NCI-H1417 treated with DMSO at 0.1 percent for 48 hours (cell line): ENCODE measurements at regions not wholly inside any gene's neighbourhood (a gene's known extent, or its start where the extent isn't known, plus 50 kb on each side); places are given as distances from the start of the nearest gene placed in this dataset.

ENCODE experiments used
- DNase-seq: peaks from one replicate; lab custom pipeline; 2025; lab: John Stamatoyannopoulos, UW

DNA sequence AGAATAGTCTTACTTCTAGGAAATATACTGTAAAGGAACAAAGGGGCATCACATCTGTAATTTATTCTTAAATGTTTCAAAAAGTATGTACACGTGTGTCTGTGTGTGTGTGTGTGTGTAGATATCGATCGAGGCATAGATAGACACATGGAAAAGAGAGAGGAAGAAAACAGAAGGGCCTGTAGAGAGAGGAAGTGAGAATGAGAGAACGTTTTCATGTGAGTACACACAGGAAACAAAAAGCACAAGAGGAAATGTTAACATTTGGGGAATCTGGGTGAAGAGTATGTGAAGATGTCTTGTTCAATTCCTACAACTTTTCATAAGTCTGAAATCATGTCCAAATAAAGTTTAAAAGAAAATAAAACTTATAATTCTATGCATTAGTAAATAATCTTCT, 286.5 kb upstream of the SORCS1 start:
- no peak for DNase-seq

DNA sequence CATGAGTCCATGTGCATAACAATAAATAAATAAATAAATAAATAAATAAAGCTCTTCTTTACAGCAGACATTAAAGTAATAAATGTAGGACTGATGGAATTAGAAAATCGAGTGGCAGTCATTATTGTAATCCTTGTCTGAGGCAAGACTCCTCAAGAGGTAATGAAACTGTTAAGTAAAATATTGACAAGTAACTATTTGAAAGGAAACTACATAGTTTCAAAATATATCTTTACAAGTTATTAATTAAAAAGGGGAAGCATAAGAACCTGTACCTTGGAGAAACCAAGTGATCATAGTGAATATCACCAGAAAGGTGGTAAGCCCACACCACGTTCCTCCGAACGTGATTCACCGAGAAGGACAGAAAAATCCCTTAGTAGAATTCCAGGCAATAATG, 285.6 kb upstream of the SORCS1 start:
- DNase-seq, result no peak

DNA sequence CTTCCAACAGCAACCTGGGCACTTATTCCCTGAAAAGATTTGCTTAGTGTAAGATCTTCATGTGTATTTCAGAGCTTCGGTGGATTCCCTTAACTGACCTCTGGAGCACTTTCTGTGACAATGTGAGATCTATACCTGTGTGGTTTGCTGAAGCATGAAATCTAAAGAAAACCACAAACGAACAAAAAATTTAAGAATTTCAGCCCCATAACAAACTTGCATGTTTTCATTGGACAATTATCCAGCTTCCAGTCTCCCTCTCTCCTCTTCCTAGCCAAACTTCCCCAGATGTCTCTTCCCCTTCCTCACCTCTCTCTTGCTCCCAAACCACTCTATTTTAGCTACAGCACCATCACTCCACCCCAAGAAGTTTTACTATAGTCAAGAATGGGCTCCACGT, 279.9 kb upstream of the SORCS1 start:
- no peak for DNase-seq

DNA sequence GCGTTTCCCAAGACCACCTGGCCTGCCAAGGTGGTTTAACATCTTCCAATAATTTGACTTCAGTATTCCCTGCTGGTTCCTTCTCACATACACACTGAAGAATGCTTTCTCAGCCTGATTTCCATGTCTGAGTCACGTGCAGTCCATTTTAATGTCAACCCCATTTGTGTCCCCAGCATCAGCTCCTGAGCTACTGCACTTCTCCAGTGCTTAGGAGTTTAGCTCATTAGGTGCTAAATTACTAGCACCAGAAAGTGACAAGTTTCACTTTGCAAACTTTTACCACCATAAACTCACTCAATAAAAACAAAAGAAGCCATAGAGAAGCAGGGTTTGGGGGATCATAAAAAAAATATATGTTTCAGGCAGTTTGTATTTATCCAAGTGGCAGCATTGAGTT, 279.3 kb upstream of the SORCS1 start:
- DNase-seq, result no peak

DNA sequence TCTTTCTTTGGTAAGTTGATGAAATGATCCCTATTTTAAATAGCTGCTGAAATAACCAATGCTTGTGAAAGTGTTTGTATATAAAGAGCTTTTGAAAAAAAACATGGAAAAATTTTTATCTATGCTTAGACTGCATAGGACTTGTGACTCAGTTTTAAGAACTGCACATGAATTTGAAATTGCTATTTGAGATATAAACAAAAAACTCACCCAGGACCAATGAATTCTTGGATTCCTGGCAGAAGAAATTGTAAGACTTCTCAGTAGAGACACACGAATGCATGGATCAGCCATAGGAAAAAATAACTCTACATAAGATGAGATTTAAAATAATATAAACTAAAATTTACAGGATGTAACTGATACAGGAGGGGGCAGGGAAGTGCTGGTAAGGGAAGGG, 278.8 kb upstream of the SORCS1 start:
- no peak for DNase-seq

DNA sequence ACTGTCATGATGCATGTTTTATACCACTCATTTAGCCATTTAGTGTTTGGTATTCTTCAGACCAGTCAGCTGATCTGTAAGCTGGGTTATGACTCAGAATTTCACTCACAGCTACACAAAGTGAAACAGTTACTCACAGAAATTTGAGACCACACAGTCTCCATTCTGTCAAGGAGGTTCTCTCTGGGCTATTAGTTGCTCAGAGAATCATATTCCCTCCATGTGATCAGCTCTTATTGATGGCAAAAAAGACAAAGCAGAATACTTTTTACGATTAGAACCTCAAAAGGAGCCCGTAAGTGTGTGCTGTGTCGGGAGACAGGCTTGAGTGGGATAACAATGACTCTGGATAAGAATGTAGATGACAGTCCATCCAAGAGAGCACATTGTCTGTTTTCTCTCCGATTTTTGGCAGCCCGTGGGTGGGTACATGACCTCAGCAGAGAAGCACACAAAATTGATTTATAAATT, 277.6 kb upstream of the SORCS1 start:
- no peak for DNase-seq

DNA sequence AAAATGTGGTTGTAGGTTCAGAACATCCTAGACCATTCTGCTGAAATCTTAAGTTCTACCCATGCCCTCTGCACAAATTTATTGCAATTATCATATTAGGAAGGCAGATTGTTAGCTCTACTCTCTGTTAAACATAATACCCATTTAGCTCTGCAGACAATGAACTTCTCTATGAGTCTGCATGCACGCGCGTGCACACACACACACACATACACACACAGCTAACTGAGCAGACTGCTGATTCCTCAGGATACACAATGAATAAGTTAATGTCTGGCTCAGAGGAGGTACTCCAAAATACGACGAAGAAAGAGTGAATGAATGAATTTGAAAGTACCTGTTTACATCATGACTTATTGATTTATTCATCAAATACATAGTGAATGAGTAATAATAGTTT, 276.2 kb upstream of the SORCS1 start:
- DNase-seq, result no peak

DNA sequence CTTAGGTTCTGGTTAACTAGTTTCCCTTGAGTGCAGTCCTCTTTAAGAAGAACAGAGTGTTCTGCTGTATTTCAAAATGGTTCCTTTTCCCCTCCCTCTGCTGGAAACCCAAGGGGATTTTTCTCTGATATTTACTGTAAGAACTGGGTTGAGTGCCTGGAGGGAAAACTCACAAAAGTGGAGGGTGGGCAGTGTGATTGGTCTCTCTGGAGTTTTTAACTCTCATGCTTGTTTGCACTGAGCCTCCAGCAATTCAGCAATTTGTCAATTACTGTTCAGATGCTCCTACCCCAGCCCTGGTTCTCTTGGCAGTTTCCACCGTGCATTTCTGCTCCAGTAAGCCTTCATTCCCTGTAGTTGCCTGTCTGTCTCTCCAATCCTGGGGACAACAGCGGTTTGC, 273.4 kb upstream of the SORCS1 start:
- DNase-seq, result no peak

DNA sequence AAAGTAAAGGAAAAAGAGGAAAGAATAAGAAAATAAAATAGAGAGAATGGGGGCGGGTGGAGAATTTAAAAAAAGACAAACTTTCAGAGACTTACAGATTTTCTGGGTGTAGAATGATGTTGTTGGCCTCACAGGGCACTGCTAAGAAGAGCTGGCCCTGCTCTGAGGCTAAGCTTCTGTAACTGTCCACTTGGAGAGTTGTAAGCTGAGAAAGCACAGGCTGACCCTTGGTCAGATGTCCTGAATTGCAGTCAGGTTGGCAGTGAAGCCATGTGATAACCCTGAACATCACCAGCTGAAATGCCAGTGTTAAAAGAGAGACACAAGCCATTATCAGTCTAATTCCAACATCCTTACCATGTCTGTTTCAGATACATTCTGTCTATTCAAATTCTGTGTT, 272.1 kb upstream of the SORCS1 start:
- DNase-seq, result no peak

DNA sequence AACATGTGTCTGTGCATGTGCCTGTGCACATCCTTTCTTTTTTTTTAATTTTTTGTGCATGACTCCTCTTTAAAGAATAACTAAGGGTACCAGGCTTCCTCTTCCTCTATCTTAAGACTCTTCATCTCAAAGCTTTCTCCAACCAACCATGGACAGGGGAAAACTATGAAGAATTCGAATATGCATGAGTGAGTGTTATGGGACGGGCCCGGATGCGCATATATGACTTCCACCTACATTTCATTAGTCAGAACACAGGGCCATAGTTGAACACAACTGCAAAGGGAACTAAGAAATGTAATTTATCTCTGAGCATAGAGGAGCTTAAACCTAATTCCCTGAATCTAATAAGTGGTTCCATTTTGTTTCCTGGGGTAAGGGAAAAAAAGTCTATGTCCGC, 270.3 kb upstream of the SORCS1 start:
- DNase-seq, result no peak

DNA sequence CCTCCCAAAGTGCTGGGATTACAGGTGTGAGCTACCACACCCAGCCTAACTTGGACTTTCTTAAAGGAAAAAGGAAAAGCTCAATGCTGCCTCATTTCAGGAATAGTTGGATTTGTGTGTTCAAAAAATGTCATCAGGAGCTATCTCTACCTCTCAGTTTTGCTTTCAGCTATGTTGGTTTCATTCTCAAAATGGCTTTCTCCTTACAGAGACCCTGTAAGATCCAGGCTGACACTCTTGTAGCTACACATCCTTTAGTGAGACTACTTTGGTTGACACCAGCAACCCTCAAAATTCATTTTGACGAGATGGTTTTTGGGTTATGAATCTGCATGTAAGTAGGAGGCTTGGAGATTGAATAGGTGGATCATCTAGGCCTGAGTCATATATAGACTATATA, 269.7 kb upstream of the SORCS1 start:
- no peak for DNase-seq

DNA sequence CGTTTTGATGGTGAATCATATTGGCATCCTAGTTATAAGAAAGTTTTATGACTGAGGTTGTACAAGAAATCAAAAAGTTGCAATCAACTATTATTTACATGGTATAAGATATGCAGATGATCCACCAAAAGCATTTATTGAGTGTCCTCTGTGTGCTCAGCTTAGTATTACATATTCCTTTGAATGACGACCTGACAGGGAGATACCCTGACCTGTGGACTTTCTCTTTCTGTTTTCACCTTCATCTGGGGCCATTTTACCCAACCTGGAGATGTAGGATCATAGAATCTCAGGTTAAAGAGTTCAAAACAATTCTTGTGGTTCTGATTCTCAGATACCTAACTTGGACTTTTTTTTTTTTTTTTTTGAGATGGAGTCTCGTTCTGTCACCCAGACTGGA, 269.1 kb upstream of the SORCS1 start:
- DNase-seq, result no peak

DNA sequence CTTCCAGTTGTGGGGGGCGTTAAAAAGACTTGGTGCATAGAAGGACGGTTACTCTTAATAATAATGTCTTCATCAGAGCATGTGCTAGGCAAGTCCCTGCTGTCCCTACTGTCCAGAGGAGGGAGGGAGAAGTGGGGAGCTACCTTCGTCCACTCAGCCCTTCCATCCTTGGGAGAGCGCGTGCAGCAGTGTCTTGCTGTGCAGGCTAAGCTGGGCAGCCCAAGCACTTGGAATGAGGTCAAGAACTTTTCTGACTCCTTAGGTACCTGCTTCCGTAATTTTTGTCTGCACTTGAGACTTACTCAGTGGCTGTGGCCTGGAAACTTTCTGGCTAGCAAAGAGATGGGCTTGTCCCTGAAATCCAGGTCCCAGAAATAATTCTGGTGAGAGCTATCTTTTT, 265.9 kb upstream of the SORCS1 start:
- DNase-seq, result no peak

DNA sequence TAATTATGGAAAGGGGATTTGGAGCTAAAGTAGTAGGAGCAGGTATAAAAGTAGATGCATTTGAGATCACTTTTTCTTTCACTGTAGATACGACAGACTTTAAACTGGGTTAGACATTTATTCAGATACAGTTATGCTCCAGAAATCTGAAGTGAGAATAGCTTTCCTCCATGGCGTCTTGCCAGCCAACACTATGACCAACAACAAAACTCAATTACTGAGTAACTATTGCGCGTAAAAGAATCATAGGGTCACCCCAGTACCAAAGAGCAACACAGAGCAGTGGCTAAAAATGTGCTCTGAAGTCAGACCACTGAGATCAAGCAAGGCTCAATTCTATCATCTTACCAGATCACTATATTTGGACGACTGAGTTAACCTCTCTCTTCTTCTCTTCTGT, 262.5 kb upstream of the SORCS1 start:
- DNase-seq, result no peak

DNA sequence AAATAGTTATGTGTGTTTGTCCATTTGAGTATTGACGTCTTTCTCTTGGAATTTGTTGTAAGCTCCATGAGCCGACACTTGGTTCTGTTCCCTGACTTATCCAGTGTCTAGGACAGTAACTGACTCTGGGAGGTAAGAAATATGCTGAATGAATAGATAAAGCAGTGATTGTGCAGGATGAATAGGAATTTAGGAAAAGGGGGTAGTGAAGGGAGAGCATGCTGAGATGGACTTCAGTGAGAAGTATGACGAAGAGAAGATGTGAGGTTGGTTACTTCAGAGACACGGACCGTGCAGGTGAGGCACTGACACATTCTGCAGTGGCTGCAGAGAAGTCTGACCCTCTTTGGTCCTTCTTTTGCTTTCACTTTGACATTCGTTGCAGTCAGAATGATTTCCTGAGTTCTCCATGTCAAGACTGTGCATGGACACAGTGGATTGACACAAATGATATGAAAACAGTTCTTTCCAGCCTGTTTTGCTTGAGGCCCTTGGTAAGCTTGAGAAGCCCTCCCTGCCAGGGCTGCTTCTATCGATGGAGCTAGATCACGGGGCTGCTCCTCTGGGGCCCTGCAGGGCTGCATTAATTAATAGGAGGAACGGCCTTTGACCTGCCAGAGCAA, 261.5 kb upstream of the SORCS1 start:
- no peak for DNase-seq

DNA sequence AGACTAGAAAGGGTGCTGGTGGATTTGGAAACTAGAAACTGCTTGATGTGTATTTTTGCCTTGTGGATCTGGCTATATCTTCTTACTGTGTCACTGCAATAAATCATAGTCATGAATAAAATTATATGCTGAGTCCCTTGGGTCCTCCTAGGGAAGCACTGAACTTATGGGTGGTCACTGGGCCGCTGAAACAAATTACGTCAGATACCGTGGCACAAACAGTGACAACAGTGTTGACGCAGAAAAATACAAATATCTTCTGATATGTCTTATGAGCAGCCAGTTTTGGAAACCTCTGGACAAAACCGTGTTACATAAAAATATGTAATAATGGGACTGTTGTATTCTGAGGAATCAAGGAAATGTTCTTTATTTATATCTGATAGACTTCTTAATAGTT, 260.1 kb upstream of the SORCS1 start:
- no peak for DNase-seq

DNA sequence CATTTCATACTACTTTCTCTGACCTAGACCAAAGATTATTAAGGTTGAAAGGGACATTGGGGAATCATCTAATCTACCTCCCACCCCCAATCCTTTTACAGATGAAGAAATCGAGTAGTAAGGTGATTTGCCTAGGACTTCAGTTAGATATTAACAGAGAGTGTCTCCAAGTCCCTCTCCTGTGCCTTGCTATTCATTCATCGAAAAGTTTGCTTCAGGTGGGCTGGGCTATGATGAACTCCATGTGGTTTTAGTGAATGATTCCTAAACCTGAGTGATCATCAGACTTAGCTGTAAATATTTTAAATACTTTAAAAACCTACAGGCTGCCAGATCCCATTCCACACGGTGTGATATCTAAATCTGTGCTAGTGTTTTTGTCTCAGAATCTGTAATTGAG, 259.4 kb upstream of the SORCS1 start:
- DNase-seq, result no peak

DNA sequence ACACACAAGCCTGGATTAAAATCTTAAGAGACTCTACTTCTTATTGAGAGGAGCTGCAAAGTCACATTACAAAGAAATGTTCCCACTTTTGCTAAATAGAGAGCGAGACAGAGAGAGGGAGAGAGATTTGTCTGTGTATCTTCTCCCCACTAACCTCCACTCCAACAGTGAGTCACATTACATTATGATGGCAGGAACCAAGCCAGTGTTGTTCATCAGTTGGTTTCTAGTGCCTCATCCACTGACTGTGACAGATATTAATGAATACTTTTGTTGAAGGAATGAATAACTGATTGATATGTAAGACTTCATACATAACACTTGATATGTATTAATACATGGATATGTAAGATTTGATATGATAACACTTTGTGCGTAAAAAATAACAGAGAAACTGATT, 258.2 kb upstream of the SORCS1 start:
- DNase-seq, result no peak

DNA sequence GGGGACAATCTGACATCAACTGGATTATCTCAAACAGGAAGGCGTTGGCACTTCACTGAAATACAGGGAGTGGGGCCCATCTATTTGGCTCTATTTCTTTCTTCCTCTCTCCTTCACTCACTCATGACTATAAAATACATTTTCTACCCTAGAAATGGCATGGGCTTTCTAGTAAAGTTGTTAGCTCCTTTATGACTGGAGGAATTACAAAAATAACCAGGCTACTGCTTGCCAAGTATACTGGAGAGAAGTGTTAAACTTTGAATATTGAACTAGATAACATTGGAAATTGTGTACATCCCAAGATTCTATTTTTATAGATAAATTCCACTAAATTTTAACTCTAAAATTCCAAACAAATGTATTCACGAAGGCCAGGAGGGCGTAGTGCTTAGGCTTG, 255.7 kb upstream of the SORCS1 start:
- no peak for DNase-seq

DNA sequence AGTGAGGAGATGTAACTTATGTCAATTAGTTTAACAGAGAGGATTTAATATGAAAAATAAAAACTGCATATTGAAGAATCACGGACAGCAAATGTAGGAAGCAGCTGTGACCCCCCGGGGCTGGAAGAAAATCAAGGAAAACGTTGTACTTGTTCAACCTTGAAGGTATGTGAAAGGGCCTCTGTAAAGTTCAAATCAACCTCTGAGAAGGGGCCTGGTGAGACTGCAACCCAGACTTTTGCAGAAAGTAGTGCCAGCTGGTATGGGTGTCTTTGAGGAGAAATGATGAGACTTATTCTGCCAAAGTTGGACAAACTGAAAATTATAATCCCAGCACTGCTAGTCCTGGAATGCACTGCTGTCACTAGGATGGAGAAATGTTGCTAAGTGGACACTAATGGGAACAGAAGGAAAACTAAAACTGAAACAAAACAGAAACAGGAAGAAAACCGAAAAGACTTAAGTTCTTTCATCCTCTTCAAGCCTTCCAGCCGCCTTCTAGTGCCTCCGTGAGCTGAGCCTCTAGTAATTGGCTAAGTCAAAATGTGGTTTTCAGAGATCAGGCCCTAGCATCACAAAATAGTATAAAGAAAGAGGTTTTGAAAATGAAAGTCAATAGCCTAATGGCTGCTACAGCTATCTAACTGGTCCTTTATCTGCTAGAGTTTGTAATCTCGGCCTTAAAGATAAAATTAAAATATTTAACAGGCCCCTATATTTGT, 253.7 kb upstream of the SORCS1 start:
- DNase-seq, result no peak

DNA sequence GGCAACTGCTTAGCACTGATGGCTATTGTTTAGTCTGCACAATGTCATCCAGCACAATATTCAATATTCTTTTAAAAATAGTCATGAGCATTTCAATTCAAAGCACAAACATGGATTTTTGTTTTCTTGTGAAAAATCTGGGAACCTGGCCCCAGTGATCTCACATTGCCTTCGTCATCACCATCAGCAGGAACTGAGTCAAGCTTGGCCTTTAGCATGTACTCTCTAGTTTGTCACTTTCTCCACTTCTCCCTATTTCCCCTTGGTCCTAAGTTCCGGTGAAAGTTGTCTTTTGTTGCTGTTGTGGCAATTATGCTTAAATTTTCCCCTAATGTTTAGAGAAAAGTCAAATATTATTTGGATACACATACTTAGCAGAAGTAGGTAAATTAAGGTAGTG, 252.9 kb upstream of the SORCS1 start:
- no peak for DNase-seq

DNA sequence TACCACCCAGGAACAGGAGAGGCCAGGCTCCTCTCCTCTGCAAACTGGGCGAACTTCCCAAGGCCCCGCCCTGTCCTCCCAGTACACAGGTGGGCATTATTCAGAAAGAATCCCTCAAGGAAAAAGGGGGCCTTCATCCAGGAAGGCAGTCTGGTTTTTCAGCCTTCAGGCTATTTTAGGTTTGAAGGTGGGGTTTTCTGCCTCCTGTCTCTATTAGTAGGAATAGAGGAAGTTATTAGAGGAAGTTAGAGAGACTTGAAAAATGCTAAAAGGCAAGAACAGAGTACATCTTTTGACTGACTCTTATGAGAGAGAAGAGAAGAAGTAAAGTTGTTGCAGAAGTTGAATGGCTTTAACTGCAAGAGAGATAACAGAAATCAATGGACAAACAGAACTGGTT, 250.9 kb upstream of the SORCS1 start:
- no peak for DNase-seq

DNA sequence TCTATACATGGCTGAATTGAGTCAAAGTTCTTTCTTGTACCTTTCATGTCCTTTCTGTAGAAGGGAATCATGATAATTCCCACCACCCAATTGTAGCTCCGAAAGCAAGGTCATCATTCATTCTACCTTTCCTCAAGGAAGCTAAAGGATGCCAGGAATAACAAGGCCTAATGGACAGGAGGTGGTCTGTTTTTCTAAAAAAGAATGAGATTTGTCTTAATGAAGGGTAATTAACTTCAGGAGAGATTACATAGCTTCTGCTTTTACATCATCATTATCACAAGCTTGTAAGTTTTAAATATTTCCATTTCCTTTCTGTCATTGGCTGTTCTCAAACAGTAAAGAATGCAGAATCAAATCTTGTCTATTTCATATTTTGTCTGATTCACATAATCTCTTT, 249.5 kb upstream of the SORCS1 start:
- no peak for DNase-seq

DNA sequence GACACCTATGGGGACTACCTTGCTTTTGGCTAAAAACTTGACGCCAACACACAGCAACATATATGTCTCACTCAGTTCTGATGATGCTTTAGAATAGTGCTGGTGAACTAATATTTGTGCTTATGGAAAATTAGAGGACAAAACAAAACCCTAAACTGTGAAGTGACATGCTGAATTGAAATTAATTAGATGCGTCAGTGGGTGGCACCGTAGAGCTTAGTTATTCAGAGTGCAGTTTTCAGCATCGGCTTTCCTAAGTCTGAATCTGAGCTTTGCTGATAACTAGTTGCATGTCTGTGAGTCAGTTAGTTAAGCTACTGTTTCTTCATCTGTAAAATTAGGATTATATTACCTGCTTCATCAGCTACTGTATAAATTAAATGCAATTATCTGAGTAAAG, 245.0 kb upstream of the SORCS1 start:
- no peak for DNase-seq
